Jurkat, Clone E6-1 (cell line): ENCODE measurements at regions not wholly inside any gene's neighbourhood (a gene's known extent, or its start where the extent isn't known, plus 50 kb on each side); places are given as distances from the start of the nearest gene placed in this dataset.

Experiments
- DNase-seq: peaks from one replicate; pipeline ENCODE4 v3.0.0-alpha.2; 2011; ENCODE audit warnings: low read depth, low spot score
- H3K4me3 ChIP-seq: 2 replicates; pipeline ENCODE4 v1.5.1; 2011; ENCODE audit warnings: mild to moderate bottlenecking, low read length, control low read depth, moderate library complexity

DNA sequence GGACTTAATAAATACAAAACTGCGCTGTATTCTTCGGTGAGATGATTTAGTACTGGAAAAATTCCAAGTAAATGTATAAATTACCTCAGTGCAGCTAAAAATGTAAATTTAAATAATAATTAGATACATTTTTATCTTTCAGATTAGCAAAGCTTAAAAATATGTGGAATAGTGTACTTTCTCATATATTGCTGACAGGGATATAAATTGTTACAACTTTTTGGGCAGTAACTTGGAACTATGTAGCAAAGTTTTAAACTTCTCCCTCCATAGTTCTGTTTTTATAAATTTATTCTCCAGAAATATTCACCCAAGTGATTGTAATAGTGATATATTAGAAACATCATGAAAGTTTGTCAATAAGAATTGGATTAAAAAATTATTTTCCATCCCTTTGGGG, 384.6 kb upstream of the CITED2 start:
- DNase-seq = no peak
- no peak overlapping the region for H3K4me3 ChIP-seq

DNA sequence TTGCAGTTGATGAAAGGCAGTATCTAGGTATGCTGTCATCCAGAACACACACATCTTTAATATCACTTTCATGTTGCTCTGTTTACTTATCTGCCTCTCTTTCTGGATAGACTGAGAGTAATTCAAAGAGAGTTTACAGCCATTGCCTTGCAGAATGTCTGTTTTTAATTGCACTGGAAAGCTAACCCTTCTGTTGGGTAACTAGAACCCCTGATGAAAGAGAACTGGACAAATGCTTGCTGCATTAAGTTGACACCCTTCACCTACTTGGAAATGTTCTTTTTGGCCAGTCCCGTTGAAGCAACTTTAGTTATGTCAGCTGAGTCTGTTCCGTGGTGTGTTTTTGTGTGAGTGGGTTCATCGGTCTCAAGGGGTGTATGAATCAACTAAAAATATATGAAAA, 383.8 kb upstream of the CITED2 start:
- H3K4me3 ChIP-seq = no peak overlapping the region
- DNase-seq = no peak

DNA sequence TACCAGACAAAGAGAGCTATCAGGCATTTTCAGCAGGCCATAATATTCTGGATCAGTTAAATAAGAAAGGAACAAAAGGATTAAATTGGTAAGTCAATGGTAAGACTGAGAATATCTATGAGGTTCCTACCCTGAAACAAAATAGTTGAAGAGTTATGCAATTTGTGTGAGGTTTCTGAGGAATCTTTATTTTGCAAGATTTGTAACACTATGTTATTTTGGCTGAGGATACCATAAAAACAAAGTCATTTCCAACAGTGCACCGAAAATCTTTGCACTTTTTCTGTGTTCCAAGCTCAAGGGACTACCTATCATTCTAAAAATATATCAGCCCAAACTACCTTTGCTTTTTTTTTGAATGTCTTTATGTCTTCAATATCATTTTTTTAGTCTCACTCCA, 383.3 kb upstream of the CITED2 start:
- no peak overlapping the region for H3K4me3 ChIP-seq
- no peak for DNase-seq

DNA sequence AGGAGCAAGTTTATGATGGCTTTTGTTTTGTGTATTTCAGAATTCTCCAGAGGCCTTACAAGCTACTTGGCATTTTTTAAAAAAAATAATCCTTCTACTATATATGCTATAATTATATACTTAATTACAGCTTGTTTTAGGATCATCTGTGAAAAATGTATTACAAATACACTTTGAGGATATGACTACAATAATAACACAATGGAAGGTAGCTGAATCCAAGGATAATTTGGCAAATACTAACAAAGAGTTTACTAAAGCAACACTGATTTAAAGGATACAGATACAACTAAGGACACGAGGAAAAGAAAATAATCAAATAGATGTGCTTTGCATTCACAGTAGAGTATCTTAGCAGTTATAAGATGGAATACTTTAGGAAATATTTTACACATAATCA, 381.9 kb upstream of the CITED2 start:
- DNase-seq = no peak
- H3K4me3 ChIP-seq = no peak overlapping the region

DNA sequence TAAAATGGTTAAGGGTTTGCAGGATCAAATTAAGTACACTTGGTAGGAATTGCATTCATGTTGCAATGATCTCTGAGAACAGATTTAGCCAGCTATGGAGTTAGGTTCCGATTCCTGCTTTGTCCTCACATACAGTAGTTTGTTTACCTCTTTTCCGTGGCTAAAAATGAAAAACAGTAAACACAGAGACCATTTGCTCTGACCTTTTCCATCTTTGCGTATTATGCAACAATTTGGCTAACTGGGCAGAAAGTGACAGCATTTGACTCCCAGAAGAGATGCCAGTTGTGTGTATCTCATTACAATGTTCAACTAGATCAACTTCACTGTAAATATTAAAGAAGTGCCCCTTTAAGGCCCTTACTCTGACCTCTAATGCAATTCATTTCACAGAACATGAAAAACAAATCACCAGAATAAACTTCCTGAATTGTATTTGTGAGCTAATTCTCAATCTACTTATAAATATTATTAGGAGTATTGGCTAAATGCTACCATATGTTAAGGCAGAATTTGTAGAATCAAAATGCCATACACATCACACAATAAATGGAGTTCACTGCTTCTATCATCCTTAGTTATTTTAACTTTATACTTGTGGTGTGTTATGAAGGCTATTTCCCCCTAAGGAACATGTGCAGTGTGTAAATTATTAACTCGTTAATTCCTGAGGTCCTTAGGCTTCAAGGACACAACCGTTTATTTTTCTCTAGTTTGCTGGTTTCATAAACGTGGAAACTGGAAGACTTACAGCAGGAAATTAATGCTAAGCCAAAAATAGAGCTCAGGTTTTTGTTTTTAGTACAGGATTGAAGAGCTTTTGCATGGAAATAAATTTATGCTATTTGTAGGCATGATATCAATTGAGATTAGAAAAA, 380.7 kb upstream of the CITED2 start:
- DNase-seq = no peak

DNA sequence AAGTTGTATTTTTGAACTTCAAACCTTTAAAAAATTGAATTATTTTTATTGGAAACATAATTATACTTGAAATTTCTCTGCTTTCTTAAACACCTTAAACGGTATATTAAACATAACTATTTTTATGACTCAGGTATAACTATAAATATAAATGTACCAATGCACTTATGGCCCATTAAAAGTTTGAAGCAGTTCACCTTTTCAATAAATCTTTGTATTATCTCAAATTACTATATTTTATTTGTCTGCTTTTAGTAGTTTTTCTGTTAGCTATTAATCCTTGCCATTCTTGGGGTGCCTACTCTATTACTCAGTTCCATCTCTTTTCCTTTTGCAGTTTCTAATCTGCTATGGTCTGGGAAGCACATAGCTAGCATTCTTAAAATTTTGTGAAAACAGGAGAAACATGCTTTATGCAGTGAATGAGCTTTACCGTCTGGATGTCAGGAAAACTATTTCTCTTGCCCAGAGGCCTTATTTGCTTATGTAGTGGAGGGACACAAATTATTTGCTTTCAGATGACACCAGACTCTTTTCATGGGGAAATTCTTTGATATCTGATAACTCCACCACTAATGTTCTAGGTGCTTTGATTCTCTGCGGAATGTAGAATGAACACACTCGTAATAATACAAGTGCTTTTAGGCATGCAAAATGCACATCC, 378.9 kb upstream of the CITED2 start:
- no peak overlapping the region for H3K4me3 ChIP-seq
- no peak for DNase-seq

More for the DNA sequence above, 380.7 kb upstream of the CITED2 start:
- no peak overlapping the region for H3K4me3 ChIP-seq

DNA sequence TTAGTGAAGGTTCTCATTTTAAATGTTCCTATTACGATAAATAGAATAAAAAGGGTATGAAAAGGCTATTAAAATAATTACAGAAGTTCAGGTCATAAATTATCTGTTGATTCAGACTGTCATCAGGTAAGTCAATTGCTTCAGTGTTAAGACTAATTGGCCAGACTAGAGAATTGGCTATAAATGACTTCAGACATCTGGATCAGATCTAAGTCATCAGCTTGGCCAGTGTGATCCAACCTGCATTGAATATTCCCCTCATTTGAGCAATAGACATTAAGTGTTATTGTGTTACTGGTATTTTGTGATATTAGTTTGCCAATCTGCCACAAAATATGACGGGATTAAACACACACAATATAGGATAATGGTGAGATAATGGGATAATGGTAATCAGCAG, 377.6 kb upstream of the CITED2 start:
- H3K4me3 ChIP-seq = no peak overlapping the region
- no peak for DNase-seq

DNA sequence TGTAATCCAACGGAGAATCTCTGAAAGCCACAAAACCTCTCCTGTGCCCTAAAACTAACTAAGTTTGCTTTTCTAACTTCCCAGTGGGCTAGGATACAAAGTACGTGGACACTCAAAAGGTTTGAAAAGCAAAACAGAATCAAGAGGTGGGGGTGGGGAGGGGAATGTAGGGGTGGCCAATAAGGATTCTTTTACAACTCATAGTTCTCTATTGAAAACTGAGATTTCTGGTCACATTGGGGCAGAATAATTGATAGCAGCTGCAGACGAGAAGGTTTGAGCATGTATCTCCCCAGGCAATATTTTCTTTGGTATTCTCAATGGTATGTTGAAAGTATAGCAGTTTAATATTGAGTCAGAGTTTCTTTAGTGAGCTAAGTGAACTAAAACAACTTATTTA, 376.7 kb upstream of the CITED2 start:
- DNase-seq = no peak
- no peak overlapping the region for H3K4me3 ChIP-seq

DNA sequence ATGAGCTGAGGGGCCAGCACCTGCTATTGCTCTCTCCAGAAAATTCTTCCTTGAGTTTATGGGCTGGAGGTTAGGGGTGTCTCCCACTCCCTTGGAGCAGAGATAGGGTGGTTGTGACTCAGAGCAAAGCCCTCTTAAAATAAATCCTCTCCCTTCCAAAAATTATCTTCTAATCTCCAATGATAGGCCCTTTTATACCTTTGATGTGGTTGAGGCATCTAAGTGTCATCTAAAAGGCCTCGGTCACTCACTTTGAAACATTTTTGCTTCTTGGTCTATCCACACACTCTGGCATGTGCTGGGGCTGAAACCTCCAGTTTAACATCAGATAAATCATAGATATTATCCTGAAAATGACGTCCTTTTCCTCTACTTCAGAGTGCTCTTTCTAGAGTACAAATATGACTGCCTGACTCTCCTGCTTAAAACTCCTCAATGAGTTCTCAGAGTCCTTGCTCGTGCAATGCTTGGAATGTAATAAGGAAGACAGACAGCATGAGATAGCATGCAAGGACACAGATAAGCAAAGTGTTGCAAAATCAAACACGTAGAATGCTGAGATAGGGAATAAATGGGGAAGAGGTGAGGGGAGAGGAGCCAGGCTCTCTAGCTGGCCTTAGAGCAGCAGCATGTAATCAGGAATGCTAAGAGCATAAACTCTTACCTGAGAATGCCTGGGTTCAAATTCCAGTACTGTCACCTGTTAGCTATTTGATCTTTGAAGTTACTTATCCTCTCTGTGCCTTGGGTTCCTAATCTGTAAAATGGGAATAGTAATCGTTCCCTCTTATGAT, 374.1 kb upstream of the CITED2 start:
- H3K4me3 ChIP-seq = no peak overlapping the region
- no peak for DNase-seq

DNA sequence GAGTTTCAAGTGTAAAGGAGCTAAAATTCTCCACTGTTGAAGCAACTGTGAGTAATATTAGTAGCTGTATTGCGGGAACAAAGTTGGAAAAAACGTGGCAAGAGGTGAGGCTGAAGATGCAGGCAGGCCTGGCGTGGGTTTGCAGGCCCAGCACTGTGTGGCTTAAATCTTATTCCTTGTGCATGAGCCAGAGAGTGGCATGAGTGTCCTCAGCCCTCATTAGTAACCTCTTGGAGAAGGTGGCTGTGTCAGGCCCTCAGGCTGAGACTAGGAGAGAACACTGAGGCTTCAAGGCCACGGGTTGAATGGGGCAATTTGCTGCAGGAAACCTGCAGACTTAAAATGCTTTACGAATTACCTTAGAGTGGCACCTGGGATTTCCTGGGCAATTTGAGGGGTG, 372.7 kb upstream of the CITED2 start:
- no peak for DNase-seq
- no peak overlapping the region for H3K4me3 ChIP-seq

DNA sequence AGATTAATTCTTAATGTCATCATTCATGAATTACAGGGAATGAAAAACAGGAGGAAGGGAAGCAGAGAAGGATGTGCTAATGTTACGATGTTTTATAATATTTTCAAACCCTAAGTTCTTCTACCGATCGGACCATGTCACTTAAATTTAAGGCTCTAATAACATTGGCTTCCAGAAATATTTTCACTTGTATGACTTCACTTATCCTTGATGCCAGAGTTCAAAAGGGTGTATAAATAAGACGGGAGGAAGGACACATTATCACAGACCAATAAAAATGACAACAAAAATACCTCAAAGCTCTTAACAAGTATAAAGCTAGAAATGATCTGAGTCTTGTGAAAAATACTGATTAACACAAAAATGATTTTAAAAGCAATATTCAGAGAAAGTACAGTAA, 370.4 kb upstream of the CITED2 start:
- no peak overlapping the region for H3K4me3 ChIP-seq
- DNase-seq = no peak

DNA sequence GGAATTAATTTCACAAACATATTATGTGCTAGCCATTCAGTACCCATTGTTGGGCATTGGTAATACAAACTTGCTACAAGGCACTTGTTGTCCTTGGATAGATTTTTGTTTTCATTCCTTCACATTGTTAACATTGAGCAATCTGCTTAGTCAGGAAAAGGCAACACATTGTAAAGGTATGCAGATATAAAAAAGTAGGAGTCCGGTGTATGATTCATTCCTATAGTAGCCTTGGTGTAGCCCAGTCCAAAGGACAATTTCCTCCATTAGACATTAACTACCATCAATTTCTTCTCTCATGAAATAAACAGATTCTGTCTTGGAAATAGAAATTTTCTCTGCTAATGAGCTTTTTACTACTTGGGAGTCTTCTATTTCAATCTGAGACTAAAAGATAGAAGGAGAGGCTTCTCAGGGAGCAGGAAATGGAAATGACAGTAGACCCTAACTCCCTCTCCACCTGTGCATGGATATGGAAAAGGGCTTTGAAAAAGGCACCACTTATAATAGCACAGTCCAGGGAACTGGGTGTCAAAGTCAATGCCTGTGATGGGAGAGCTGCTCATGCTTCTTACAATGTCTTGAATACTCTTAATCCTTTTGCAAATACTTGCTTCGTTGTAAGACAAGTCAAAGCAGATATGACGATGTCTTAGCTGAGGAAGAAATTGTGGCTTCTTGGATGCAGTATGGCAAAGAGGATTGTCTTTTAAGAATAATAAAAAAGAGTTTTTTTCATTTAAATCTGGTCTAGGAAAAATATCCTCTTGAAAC, 369.4 kb upstream of the CITED2 start:
- no peak overlapping the region for H3K4me3 ChIP-seq
- no peak for DNase-seq

DNA sequence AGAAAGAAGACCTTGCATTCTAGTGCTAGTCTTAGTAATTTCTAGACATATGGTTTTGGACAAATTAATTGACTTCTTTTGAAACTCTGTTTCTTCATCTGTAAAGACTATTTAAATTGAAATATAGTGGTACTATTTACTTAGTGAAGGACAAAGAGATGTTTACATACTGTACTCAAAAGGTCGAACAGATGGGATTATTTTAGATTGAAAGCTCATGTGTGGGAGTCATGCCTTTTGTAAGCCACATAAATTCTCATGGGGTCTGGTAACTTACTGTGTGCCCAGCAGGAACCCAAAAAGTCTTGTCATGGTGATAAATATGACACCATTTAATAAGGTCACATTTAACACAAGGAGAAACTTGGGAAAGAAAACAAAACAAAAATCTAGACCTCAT, 368.2 kb upstream of the CITED2 start:
- no peak overlapping the region for H3K4me3 ChIP-seq
- no peak for DNase-seq

DNA sequence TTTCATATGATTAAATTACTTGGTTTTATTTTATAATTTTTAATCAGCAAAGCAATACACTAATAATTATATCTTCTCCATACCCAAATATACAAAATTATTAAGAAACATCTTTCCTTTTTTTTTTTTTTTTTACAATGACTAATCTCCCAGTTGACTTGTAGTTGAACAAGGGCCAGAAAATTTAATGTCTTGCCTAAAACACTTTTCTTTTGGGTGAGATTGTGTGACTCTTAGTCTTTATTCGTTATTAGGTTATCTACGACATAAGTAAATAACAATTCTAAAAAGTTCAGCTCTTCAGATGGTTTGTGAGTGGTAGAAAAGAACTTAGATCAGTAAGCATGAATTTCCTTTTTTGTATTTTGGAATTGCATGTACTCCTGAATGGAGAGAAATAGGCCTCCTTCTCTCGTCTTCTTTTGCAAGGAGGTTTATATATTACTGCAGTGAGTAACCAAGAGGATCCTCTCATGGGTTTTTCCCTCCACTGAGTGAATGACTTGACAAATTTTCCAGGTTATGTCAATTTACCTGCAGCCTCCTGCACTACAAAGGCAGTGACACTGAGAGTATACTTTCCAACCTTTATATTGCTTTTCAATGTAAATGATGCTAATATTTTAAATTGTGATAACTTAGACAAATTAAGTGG, 364.5 kb upstream of the CITED2 start:
- no peak for DNase-seq

DNA sequence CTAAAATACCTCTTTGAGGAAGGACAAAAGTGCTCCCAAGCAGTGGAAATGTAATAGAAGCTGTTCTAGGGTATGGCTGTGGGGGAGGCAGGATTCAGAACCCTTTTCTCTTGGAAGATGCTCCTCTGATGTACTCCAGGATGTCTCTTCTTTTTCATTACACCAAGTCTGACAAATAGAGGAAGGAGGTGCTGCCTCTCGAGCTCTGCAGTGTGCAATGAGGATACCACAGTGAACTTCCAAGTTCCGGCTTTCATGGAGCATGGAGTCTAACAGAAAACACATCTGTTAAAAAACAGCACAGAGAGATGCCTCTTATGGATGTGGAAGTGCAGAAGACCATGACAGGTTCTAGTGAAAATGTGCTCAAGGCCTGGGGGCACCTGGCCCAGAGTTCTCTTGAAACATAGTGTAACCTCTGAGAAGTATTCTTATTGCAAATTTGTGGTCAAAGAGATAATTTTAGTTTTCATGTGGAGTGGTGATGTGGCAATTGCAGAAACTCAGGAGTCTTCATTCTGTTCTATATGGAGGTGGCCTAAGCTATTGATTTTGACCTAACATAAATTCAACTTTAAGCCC, 362.0 kb upstream of the CITED2 start:
- DNase-seq = no peak
- H3K4me3 ChIP-seq = no peak overlapping the region

More for the DNA sequence above, 364.5 kb upstream of the CITED2 start:
- no peak overlapping the region for H3K4me3 ChIP-seq

DNA sequence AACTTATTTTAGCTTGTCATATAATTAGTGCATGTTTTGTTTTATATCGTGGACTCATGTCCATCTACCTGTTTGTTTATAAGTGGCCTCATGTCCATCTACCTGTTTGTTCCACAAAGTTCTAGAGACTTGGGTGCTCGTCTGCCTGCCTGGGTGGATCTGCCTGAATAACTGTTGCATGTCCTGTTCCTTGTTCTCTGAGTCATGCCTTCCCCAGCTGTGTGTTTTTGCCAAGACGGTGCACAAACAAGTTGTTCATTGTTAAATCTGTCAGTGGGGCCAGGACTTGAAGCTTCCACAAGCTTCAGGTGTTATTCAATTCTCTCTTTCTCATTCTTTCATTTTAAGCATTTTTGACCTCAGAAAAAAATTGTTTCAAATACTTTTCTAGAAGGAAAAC, 358.0 kb upstream of the CITED2 start:
- no peak for DNase-seq
- H3K4me3 ChIP-seq = no peak overlapping the region

DNA sequence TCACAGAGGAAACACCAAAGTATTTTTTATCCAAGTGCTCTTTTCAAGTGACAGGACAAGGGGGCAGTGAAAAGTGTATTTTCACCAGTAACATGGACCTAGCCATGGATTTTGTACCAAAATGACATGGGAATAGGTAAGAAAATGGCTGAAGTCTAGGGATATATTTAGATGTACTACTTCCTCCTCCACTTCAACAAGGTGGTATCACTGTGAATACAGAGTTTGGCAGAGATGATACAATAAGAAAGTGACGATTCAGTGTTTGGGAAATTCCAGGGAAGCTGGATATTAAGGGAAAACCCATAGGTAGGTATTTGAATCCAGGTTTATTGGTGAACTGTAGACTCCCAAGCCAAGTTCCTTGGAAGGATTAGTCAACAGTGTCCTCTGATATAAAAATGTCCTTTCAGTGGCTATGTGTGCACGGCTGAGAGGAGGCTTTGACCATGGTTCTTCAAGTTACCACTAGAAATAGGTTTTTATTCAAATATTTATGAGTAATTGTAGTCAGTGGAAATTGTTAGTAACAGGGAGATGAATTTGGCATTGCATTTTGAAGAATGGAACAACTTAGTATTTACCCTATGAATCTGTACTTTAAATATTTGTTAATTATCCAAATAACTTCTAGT, 356.0 kb upstream of the CITED2 start:
- no peak for DNase-seq
- H3K4me3 ChIP-seq = no peak overlapping the region

DNA sequence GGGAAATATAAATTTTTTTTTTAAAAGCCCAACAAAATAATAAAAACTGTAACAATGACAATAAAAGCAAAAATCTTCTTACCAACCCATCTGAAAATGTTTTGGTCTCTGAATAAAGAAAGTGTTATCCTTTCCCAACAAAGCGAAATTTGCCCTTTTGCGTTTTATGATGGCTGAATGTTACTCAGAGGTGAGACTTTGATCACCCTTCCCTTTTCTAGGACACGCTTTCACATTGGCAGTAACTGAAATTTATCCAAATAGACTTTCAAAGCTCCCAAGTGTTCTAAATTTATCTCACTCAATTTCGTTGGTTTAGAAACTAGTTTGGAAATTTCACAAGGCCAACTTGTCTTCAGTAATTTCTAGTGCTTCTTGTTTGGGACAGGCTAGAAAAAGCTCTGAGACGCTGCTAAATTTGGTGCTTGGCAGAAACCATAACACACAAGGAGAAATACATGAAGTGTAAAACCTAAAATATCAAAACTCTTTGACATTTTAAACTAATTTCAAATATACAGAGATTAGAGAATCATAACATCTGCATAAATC, 354.5 kb upstream of the CITED2 start:
- DNase-seq = no peak
- H3K4me3 ChIP-seq = no peak overlapping the region
